HL-60 (cell line): ENCODE measurements at regions not wholly inside any gene's neighbourhood (a gene's known extent, or its start where the extent isn't known, plus 50 kb on each side); places are given as distances from the start of the nearest gene placed in this dataset.

ENCODE experiments used
- DNase-seq, 2 experiments: peaks; one replicate each; pipeline ENCODE4 v3.0.0-alpha.2; 2010 to 2020; ENCODE audit warnings: low read depth in 1 of 2, low spot score in 1 of 2
- H3K27ac ChIP-seq: fragments of 250-450 bp; sonication (Bioruptor Pico); replicated peaks from 2 replicates; pipeline ENCODE4 v1.5.1; 2020; ENCODE audit warnings: mild to moderate bottlenecking, moderate library complexity
- H3K27me3 ChIP-seq: fragments of 250-450 bp; sonication (Bioruptor Pico); 2 replicates; pipeline ENCODE4 v1.5.1; 2021; ENCODE audit warnings: mild to moderate bottlenecking, moderate library complexity; ENCODE audit not compliant: insufficient read depth, poor library complexity, severe bottlenecking
- H3K4me3 ChIP-seq: replicated peaks from 2 replicates; pipeline ENCODE4 v1.5.1; 2011; ENCODE audit warnings: mild to moderate bottlenecking, control low read depth, low read length; ENCODE audit not compliant: insufficient read depth
- GABPA ChIP-seq: IDR thresholded peaks from 2 replicates; pipeline ENCODE4 v1.6.1; 2012; ENCODE audit warnings: low read depth
- POLR2AphosphoS5 ChIP-seq: IDR thresholded peaks from 2 replicates; pipeline ENCODE4 v1.6.1; 2012; ENCODE audit warnings: low read depth
- SPI1 ChIP-seq: IDR thresholded peaks from 2 replicates; pipeline ENCODE4 v1.6.1; 2012; ENCODE audit warnings: low read depth, mild to moderate bottlenecking, borderline replicate concordance
- TF ChIP-seq, protein P1 (sequence below): IDR thresholded peaks from 2 replicates; pipeline ENCODE4 v1.6.1; 2012; ENCODE audit warnings: low read depth; ENCODE audit not compliant: insufficient replicate concordance
- TF ChIP-seq, protein P2 (sequence below): IDR thresholded peaks from one replicate; pipeline ENCODE4 v1.5.1; 2011; ENCODE audit warnings: low read length, control low read depth, inconsistent platforms; ENCODE audit not compliant: insufficient read depth

DNA sequence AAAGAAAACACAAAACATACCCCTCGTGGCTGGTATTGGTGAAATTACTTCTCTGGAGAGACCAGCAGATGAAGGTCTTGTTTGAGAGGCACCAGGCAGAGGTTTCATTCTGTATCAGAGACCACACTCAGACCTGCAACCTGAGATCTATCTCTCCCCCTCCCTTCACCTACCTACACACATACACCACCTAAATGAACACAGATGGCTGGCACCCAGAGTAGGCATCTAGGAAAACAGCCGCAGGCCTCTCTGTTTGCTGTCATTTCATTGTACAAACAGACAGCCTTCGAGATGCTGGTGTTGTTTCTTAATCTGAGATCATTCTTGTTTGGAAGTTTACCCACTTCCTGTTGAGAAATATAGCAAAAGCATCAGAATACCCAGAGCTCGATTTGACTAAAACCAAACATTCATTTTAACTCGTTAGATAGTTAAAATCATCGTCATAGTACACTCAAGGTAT is 173.9 kb upstream of the SLC25A13 start:
- H3K27ac ChIP-seq, result no peak overlapping the region
- peaks cover 4% of the 10 kb centered on the region for H3K27me3 ChIP-seq
- no peak for DNase-seq
- no peak overlapping the region for H3K4me3 ChIP-seq
- no peak for TF ChIP-seq SPI1
- TF ChIP-seq, protein P1, sequence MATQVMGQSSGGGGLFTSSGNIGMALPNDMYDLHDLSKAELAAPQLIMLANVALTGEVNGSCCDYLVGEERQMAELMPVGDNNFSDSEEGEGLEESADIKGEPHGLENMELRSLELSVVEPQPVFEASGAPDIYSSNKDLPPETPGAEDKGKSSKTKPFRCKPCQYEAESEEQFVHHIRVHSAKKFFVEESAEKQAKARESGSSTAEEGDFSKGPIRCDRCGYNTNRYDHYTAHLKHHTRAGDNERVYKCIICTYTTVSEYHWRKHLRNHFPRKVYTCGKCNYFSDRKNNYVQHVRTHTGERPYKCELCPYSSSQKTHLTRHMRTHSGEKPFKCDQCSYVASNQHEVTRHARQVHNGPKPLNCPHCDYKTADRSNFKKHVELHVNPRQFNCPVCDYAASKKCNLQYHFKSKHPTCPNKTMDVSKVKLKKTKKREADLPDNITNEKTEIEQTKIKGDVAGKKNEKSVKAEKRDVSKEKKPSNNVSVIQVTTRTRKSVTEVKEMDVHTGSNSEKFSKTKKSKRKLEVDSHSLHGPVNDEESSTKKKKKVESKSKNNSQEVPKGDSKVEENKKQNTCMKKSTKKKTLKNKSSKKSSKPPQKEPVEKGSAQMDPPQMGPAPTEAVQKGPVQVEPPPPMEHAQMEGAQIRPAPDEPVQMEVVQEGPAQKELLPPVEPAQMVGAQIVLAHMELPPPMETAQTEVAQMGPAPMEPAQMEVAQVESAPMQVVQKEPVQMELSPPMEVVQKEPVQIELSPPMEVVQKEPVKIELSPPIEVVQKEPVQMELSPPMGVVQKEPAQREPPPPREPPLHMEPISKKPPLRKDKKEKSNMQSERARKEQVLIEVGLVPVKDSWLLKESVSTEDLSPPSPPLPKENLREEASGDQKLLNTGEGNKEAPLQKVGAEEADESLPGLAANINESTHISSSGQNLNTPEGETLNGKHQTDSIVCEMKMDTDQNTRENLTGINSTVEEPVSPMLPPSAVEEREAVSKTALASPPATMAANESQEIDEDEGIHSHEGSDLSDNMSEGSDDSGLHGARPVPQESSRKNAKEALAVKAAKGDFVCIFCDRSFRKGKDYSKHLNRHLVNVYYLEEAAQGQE, result no peak
- TF ChIP-seq, protein P2, sequence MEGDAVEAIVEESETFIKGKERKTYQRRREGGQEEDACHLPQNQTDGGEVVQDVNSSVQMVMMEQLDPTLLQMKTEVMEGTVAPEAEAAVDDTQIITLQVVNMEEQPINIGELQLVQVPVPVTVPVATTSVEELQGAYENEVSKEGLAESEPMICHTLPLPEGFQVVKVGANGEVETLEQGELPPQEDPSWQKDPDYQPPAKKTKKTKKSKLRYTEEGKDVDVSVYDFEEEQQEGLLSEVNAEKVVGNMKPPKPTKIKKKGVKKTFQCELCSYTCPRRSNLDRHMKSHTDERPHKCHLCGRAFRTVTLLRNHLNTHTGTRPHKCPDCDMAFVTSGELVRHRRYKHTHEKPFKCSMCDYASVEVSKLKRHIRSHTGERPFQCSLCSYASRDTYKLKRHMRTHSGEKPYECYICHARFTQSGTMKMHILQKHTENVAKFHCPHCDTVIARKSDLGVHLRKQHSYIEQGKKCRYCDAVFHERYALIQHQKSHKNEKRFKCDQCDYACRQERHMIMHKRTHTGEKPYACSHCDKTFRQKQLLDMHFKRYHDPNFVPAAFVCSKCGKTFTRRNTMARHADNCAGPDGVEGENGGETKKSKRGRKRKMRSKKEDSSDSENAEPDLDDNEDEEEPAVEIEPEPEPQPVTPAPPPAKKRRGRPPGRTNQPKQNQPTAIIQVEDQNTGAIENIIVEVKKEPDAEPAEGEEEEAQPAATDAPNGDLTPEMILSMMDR, result no peak
- no peak for TF ChIP-seq GABPA
- TF ChIP-seq POLR2AphosphoS5, result no peak

DNA sequence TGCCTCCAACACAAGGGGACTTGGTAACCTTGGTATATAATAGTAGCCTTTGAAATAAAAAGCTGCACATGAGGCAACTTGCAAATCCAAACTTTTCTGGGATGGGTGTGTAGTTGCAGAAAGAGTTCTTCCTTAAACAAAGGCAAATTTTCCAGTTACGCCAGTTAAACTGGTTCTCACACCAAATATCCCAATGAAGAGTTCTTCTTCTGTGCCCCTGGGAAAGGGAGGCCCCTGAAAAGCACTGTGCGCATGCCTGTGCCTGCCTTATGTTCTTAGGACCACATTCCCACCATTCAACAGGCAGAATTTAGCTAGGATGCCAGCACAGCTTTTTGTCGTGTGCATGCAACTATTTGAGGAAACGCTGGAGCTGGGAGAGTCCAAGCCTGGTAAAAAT is 164.8 kb upstream of the SLC25A13 start:
- no peak for DNase-seq
- no peaks in the 10 kb centered on the region for H3K27me3 ChIP-seq
- no peak overlapping the region for H3K4me3 ChIP-seq
- no peak for TF ChIP-seq GABPA
- TF ChIP-seq, protein P2, result no peak
- no peak overlapping the region for H3K27ac ChIP-seq

DNA sequence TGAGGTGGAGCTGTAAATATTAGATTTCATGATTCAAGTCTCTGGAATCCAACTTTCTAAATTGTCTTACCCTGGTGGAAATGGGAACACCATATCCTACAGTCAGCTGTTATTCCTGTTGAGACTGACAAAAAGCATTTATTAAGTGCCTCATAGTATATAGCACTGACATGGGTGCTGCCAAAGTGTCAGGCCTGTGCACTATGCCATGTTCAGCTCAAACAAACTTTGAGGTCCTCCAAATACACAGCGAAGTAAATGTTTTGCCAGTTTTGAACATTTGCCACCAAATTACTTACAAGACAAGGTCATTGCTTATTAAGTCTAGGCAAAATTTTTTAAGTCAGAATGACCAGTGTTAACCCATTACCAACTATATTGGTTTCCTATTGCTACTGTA is 162.9 kb upstream of the SLC25A13 start:
- H3K4me3 ChIP-seq, result no peak overlapping the region
- DNase-seq, result no peak
- no peaks in the 10 kb centered on the region for H3K27me3 ChIP-seq
- no peak overlapping the region for H3K27ac ChIP-seq
- TF ChIP-seq, protein P2, result no peak
- TF ChIP-seq, protein P1, result no peak
- no peak for TF ChIP-seq POLR2AphosphoS5
- no peak for TF ChIP-seq GABPA
- TF ChIP-seq SPI1, result no peak

DNA sequence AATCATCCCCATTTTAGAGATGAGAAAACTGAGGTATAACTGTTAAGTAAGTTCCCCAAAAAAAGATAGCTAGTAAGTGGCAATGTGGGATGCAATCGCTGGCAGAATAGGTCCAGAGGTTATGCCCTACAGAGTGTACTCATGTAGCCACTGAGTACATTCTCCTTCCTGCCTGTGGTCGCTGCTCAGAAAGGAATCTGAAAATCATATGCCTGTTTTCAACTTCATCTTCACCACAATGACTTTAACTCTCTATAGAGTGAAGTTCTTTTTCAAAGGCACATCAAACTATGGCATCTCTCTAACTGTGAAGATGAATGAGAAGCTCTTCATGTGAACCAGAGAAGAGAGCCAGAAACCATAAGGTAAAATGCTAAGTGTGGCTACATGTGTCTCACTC is 162.2 kb upstream of the SLC25A13 start:
- TF ChIP-seq POLR2AphosphoS5, result no peak
- no peak for TF ChIP-seq SPI1
- TF ChIP-seq, protein P1, result no peak
- TF ChIP-seq, protein P2, result no peak
- TF ChIP-seq GABPA, result no peak
- H3K27ac ChIP-seq, result no peak overlapping the region
- H3K4me3 ChIP-seq, result no peak overlapping the region
- no peak for DNase-seq
- no peaks in the 10 kb centered on the region for H3K27me3 ChIP-seq
